GM12875 (cell line): ENCODE measurements at regions not wholly inside any gene's neighbourhood (a gene's known extent, or its start where the extent isn't known, plus 50 kb on each side); places are given as distances from the start of the nearest gene placed in this dataset.

Source experiments
- H3K4me3 ChIP-seq: one replicate; pipeline ENCODE4 v1.5.1; 2011; ENCODE audit warnings: low read depth, low read length, control low read depth
- CTCF ChIP-seq: IDR thresholded peaks from 2 replicates; pipeline ENCODE4 v1.5.1; 2011; ENCODE audit warnings: low read depth, mild to moderate bottlenecking, control low read depth, inconsistent platforms, low read length, moderate library complexity, borderline replicate concordance; ENCODE audit not compliant: insufficient read depth

GRCh38 chr14:30427846-30428245 is 131.1 kb upstream of the G2E3 start:
- no peak overlapping the region for H3K4me3 ChIP-seq
- no peak for TF ChIP-seq CTCF

- H3K4me3 ChIP-seq, result no peak overlapping the region
- TF ChIP-seq CTCF, result no peak
These were observed 127.4 kb upstream of the G2E3 start for GRCh38 chr14:30431552-30431951.

DNA sequence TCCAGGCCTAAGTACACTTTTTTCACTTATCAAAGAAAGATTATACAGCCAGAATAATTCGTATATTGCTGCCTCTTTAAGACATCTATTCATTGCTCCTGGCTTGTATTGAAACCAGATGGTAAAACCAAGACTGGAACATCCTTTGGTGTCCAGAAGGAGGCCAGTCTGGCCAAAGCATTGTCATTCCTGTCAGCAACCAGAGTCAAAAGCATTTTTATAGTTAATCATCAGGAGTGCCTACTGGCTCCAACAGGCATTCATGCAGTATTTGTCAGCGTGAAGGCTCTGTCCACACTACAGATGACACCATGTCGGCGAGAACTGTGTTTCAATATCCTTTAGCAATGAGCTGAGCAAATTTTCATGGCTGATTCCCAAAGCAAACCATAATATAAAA is 118.0 kb upstream of the G2E3 start:
- no peak for TF ChIP-seq CTCF

GRCh38 chr14:30443368-30444007 is 115.5 kb upstream of the G2E3 start:
- no peak for TF ChIP-seq CTCF
- no peak overlapping the region for H3K4me3 ChIP-seq

More for the DNA sequence above, 118.0 kb upstream of the G2E3 start:
- H3K4me3 ChIP-seq, result no peak overlapping the region

DNA sequence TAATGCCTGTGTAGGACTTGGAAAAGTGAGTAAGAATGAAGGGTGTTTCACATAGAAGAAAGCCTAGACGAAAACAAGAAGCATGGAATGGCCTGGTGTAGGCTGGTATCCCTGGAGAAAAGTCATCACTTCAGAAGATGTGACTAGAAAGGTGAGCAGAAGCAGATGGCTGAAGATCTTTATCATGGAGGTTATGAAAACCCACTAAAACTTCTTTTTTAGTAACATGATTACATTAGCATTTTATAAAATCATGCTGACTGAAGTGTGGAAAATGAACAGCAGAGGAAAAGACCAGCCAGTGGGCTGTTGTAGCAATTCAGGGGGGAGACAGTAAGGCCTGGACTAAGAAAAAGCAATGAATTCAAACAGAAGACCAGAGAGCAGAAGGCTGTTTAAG is 114.5 kb upstream of the G2E3 start:
- TF ChIP-seq CTCF, result no peak
- no peak overlapping the region for H3K4me3 ChIP-seq

GRCh38 chr14:30445011-30445793 is 113.8 kb upstream of the G2E3 start:
- TF ChIP-seq CTCF, result no peak
- no peak overlapping the region for H3K4me3 ChIP-seq

DNA sequence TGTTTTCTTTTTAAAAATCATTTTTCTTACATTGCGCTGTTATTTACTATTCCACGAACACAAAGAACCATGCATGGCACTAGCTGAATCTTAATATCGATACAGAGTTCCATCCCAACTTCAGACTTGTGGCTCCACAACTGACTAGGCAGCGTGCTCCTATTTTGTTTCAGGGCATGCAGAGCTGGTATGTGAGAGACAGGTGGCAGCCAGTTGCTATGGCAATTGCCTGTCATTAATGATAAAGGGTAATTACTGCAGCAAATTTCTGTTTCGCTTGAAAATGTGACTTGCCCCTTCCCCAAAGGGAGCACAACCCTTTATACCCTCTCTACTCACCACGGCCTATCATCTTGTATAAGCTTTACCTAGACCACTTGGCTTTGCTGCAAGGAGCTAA is 113.1 kb upstream of the G2E3 start:
- no peak for TF ChIP-seq CTCF
- no peak overlapping the region for H3K4me3 ChIP-seq
